Suppressor macrophage treated with lipopolysaccharide for 1 hour (primary cell): ENCODE measurements at regions not wholly inside any gene's neighbourhood (a gene's known extent, or its start where the extent isn't known, plus 50 kb on each side); places are given as distances from the start of the nearest gene placed in this dataset.

Source experiments
- DNase-seq, 3 donors: peaks; one replicate each; pipeline ENCODE4 v3.0.0-alpha.2; 2020 to 2022

GRCh38 chr10:131587976-131588680 is 276.6 kb upstream of the TCERG1L start:
- no peak for DNase-seq

GRCh38 chr10:131588704-131589220 is 277.2 kb upstream of the TCERG1L start:
- no peak for DNase-seq

- no peak for DNase-seq
These were observed 279.0 kb upstream of the TCERG1L start for GRCh38 chr10:131590567-131590966.

- DNase-seq = peak in 2 of 3 donors; percentile 5 to 13
These were observed 280.4 kb upstream of the TCERG1L start for GRCh38 chr10:131591936-131592335.

GRCh38 chr10:131609176-131609575 is 291.6 kb upstream of the PPP2R2D start:
- no peak for DNase-seq

- no peak for DNase-seq
These were observed 285.7 kb upstream of the PPP2R2D start for GRCh38 chr10:131615150-131615549.

GRCh38 chr10:131616040-131616439 is 284.8 kb upstream of the PPP2R2D start:
- DNase-seq = no peak

- no peak for DNase-seq
These were observed 283.5 kb upstream of the PPP2R2D start for GRCh38 chr10:131617113-131617858.

GRCh38 chr10:131618587-131619267 is 282.1 kb upstream of the PPP2R2D start:
- no peak for DNase-seq

- DNase-seq = no peak
These were observed 280.5 kb upstream of the PPP2R2D start for GRCh38 chr10:131620314-131620713.

GRCh38 chr10:131620904-131621303 is 279.9 kb upstream of the PPP2R2D start:
- no peak for DNase-seq

- DNase-seq = no peak
These were observed 278.8 kb upstream of the PPP2R2D start for GRCh38 chr10:131621784-131622624.

GRCh38 chr10:131625041-131625440 is 275.8 kb upstream of the PPP2R2D start:
- no peak for DNase-seq

- no peak for DNase-seq
These were observed 274.5 kb upstream of the PPP2R2D start for GRCh38 chr10:131626274-131626673.

- DNase-seq = no peak
These were observed 271.6 kb upstream of the PPP2R2D start for GRCh38 chr10:131629026-131629770.

GRCh38 chr10:131630772-131631258 is 270.0 kb upstream of the PPP2R2D start:
- no peak for DNase-seq

- no peak for DNase-seq
These were observed 269.2 kb upstream of the PPP2R2D start for GRCh38 chr10:131631619-131632018.

GRCh38 chr10:131635564-131636015 is 265.2 kb upstream of the PPP2R2D start:
- peak in 1 of 3 donors; percentile 8 for DNase-seq

- no peak for DNase-seq
These were observed 264.7 kb upstream of the PPP2R2D start for GRCh38 chr10:131636116-131636515.

GRCh38 chr10:131636841-131637724 is 263.7 kb upstream of the PPP2R2D start:
- DNase-seq = no peak
